H1 (cell line): ENCODE measurements at regions not wholly inside any gene's neighbourhood (a gene's known extent, or its start where the extent isn't known, plus 50 kb on each side); places are given as distances from the start of the nearest gene placed in this dataset.

ENCODE experiments used
- CHD7 ChIP-seq: fragments of 300-600 bp; sonication (generic); IDR thresholded peaks from 2 replicates; pipeline ENCODE4 v1.7.1; 2012; ENCODE audit warnings: low read length, moderate library complexity, mild to moderate bottlenecking, inconsistent platforms; ENCODE audit not compliant: insufficient replicate concordance
- GTF2F1 ChIP-seq: IDR thresholded peaks from 2 replicates; pipeline ENCODE4 v1.6.1; 2012; ENCODE audit warnings: low read depth, low read length, improper control_type of control experiment, borderline replicate concordance

- TF ChIP-seq CHD7 (no peak), GTF2F1 (no peak)
Observed at GRCh38 chr3:196134691-196135090, 52.8 kb upstream of the TFRC start (continued).
